ENCODE measurements at regions not wholly inside any gene's neighbourhood (a gene's known extent, or its start where the extent isn't known, plus 50 kb on each side); places are given as distances from the start of the nearest gene placed in this dataset.

GRCh38 chr2:458425-458815 lies 170.5 kb upstream of the ALKAL2 start:
- TF ChIP-seq TAF1 (IDR thresholded peaks at IDR 0.05; ENCODE audit: low read depth, low read length) (no peak), PAX5 (IDR thresholded peaks at IDR 0.05; ENCODE audit: insufficient read depth, low read length, severe bottlenecking) (no peak), POLR2A (IDR thresholded peaks at IDR 0.05; ENCODE audit: low read depth, low read length) (no peak), POLR2AphosphoS5 (IDR thresholded peaks at IDR 0.05; ENCODE audit: low read depth, low read length) (no peak)

Data from GM12891 (cell line).